HG03575 (cell line): ENCODE measurements at regions not wholly inside any gene's neighbourhood (a gene's known extent, or its start where the extent isn't known, plus 50 kb on each side); places are given as distances from the start of the nearest gene placed in this dataset.

ENCODE experiments used
- ATAC-seq: cut with Tn5 transposase; IDR thresholded peaks from one replicate; pipeline ENCODE4 v1.9.1; 2021; ENCODE audit not compliant: unreplicated experiment, insufficient number of reproducible peaks, low FRiP score; ENCODE audit errors: extremely low read depth

DNA sequence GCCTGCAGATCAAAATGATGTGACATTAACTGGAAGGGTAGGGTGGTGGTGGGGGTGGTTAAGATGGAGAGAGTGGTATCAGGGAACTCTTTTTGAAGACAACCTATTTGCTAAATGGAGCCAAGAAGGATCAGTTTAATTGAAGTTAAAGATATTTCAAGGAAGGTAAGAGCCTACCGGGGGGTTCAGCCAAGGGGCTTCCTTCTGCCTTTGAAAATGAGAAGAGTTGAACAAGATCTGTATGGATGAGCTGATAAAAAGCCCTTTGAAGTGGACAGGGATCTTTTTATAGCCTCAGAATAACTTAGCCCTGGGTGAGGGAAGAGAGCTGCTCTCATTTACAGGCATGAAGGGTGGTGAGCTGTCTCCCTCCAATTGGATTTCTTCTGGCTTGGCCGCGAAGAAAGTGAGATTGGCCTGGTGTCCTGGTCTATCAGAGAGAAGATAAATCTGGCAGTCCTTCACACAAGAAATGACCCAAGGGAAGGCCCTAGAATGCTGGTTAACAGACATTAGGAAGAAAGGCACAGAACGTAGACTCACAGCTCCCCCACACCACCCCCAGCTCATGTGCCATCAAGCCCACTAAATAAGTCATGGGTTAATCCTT lies 439.8 kb downstream of the TNS1 start:
- no peak for ATAC-seq

DNA sequence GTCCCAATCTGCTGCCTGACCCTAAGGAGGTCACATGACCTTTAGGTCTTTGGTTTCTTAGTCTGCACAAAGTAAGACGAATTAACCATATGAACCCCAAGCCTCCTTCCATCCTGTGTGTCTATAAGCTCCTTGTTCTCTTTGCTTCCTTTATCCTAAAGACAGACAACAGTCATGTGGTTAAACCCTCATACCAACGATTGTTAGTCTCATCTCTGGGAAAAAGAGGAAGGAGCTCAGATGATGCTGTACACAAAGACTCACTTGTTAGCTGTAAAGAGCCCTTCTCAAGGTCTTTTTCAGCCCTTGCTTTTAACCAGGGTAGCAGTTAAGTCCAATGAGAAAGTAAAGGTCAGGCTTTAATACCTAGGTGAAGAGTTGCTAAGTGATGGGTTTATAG lies 443.7 kb downstream of the TNS1 start:
- ATAC-seq, result no peak

DNA sequence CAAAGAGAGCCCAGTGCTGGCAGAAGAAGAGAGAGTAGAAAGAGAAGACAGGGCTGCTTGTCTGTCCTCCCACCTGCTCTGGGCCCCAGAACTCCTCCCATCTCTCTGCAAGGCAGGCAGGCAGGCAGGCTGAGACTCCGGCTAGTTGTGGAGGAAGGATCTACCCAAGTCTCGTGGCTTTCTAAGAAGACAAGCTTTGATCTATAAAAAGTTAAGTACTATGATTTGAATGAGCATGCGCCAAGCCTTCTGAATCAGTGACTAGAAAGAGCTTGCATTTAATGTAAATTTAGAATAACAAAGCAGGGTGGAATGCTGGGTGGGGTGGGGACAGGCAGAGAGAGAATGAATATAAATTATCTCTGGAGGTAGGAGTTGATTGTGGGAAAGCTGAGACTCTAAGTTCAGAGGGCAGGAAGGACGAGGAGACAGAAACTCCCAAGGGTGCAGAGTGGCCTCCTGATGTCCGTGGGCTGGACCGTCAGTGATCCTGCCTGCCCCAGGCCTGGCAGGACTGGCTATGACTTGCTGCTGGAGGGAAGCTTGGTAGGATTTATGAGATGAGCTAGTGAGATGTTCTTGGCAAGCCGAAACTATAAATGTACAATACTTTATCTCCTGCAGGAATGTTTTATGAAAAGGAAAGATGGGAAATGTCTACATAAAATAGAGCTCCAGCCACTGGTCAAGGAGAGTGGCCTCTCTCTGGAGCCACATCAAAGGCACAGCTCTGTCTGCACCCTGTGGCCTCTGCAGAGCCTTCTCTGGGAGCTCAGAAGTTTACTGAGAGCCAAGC lies 447.5 kb downstream of the TNS1 start:
- ATAC-seq, result no peak

DNA sequence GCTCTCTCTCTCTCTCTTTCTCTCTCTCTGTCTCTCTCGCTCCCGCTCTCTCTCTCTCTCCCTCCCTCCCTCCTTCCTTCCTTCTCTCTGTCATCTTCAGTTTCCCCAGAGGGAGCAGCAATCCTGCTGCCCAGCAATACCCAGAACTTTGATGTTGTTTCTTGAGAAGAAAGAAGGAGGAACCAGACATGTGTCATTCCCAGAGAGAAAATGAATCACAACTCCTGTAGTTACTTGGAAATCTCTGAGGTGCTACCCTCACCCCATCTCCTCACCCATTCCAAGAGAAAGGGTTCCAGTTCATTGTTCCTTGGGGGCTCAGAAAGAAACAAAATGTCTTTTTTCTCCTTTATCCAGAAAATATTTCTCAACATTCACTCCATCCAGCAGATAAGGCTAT lies 449.1 kb downstream of the TNS1 start:
- ATAC-seq, result no peak

DNA sequence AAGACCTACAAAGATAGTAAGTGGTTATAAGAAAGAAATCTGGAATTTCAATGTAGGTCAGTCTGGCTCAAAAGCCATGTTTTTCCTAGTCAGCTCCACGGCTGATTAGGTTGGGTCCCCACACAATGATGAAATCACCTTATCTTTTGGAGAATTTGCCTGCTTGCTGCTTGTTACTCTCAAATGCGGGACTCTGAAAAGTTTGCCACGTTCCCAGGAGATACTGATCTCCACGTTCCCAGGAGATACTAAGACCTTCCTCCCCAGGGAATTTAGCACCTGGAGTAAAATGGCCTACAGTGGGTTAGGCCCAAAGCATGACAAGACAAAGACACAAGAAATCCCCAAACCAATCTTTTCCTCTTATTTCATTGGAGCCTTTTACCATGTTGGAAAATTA lies 449.6 kb downstream of the TNS1 start:
- ATAC-seq, result no peak

DNA sequence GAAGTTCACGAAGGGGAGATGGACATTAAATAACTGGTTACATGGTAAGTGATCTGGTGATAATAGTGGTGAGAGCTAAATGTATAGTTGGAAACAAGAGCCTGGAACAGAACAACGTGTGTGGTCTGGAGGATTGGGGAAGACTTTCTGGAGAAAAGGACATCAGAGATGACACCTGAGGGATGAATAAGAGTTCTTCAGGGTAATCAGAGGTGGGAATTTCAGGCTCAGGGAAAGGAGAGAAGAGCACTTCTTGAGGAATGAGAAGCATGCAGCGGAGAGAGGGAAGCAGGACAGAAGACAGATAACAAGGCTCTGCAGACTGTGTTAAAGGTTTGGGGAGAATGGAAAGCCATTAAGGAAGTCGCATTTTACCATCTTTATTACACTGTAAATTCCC lies 450.7 kb downstream of the TNS1 start:
- no peak for ATAC-seq

DNA sequence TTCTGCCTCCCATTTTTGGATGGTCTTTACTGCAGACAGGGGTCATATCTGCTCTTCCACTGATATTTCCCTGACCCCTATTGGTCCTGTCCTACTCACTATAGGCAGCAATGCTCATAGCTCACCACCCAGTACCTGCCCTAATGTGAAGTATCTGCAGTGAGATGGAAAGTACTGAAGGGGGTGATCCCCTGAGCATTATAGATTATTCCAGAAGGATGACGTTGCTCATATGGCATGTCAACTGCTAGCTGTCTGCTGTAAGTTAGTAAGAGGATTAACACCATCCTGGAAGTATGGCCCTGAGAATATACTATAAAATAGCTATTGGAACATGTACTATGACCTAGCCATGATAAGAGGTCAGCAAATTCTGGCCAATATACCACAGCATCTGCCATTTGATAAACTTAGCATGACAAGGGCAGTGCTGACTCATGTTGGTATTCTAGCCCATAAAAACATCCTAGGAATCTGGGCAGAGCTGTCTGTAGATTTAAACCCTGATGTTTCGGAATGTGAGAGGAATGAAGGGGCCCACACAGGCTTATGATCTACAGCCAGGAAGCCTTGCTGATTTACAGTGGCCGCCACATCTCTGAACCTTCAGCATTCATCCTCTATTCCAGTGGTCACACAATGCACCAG lies 451.4 kb downstream of the TNS1 start:
- no peak for ATAC-seq

DNA sequence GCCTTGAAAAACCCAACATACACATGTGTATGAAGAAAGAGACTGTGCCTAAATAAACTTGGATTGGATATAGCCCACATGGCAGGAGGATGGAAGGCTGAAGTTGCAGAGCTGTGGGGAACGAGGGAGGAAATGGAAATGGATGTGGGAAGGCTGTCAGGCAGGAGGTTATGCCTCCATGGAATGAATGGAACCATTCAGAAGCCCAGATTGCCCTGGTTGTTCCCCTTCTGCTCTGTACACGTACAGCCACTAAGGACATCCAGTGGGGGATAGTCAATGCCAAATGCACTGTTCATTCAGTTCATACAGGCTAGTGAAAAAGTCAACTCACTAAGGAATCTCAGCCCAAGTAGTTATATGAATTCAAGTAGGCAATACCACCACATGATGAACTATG lies 463.7 kb downstream of the TNS1 start:
- ATAC-seq, result no peak

DNA sequence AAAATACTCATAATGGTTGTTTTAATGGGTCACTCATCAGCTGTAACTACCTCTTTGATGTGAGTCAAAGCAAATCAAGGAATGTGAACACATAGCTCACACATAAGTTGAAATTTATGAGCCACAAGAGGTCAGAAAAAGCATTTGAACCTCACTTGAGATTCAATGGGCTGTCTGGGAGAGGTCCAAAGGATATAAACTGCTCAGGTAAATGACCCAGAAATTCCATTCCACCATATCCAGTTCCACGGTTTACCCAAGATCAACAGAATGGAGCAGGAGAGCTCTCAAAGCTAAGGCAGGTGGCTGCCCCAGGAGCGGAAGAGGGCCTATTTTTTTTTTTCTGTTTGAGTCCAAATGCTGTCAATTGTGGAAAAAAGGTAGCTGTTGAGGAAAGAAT lies 464.1 kb downstream of the TNS1 start:
- no peak for ATAC-seq

DNA sequence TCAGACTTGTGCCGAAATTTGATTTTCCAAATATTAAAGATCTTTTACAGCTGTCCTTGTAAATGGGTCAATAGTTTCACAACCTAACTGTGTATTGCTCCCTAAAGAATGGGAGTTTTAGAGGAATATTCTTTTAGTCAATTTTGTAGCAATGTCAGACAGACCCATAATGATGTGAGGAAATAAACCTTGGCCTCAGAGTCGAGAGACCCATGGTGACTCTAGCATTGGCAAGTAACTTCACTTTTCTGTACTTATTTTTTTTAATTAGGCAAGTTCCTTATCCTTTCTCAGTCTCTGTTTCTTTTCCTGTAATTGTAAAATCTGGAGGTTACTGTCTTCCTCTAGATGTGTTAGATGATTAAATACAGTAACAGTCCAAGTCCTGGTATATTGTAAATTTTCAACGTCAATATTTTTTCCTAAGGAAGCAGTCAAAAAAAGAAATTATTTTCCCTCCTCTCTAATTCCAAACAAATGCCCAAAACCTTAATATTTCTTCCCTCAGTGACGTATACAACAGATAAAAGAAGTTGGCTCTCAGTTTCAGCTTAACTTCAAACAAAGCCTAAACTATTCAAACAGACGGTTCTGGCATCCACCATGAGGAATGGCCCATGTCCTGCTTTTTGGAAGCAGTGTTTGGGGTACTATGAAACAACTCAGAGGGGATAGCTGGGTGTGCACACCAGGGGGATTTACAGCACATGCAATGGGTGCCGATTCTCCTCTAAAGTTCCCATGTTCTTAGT lies 466.7 kb downstream of the TNS1 start:
- ATAC-seq, result no peak

DNA sequence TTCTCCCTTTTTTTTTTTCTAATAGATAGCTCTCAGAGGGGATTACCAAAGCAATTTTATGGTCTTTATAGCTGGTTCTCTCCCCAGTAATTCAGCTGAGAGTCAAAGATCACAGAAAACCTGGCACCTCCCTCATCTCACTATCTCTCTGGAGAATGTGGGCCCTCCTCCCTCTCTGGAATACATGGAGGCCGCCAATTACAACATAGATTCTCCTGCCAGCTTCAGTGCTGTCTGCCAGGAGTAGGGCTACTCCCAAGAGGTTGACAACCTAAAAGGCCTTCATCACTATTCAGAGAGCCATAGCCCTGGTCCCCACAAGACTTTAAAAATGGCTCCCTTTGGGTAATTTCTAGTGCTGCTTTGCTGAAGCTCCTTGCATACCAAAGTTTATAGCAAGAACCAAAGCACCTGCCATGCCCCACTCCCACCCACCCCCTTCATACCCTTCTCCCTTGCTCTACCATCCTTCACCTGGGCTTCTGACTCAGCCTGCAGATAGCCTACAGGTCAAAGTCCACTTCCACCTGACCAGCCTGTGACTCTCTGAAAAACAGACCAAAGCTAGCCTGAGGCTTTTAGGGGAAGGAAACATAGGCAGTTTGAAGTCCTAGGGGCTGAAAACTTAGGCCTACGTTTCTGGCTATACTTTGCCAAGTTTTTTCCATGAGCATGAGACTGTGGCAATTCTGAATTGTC lies 472.3 kb downstream of the TNS1 start:
- no peak for ATAC-seq

DNA sequence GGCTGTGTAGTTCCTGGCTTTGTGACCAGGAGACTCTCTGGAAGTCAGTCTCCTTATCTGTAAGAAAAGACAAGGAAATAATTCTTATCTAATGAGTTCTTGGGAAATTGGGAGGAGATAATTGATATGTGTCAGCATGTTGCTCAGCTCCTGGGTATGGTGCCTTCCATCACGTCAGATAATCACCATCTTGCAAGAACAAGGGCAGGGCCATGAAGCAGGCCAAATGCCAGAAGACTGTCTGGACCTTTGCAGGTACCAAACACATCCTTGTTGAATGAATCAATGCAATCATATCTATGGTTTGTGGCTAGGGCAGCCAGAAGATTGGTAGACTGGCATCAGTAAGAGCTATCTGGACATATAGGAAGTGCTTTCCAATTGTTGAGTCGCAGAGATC lies 473.5 kb downstream of the TNS1 start:
- no peak for ATAC-seq

DNA sequence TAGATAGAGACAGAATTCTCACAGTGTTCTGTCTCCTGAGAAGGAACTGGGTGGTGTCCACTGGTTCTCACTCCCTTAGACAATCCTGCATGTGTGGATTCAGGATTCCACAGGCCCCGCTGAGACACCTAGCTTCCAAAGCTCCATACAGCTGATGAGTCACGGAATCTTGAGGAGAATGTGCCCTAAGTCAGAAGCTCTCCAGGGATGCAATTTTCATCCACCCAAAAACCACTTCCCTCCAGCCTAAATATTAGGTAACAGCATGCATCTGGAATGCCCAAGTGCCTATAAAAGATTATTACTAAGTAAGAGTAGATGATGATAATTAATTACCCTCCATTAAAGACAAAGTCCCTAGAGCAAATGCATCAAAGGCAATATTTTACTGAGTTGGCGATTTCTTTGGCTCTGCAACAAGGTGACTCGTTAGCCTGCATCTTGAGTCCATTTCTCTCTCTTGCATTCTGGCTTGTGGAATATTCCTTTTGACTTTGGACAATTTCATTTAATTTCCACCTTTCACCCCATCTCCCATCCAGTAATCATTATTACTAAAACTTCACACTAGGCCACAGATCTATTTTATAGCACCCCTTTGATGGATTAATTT lies 475.1 kb downstream of the TNS1 start:
- no peak for ATAC-seq

DNA sequence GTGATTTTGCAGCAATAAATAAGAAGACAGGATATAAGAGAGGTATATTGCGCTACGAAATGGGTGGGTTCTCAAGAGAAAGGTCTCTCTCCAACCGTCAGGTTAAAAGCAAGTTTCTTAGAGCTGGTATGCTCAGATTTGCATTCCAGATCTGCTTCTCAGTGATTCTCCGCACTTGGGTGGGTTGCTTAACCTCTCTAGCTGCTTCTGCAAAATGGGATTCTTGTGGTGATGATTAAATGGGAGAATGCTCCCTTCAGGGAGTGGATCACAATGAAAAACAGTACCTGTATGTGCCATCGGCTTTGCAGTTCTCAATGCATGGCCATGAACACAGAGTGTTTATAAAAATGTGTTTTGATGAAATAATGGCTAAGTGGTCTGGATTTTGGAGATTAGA lies 477.7 kb downstream of the TNS1 start:
- ATAC-seq, result no peak

DNA sequence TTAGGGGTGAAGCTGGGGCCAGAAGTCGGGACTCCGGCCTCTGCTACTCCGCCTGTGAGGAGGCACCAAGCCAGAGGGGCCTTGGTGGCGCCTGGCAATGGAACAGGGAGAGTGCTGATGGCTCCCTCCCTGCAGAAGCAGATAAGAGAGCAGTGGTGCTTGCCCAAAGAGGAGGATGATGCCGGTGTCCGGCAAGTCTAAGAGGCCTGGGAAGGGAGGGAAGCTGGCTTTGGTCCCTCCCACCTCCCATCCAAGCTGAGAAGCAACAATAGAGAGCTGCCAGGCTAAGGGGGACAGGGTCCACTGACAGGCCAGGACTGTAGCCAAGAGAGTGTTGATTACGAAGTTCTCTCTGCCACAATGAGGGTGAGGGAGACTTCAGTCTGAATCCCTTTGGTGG lies 479.5 kb downstream of the TNS1 start:
- no peak for ATAC-seq

DNA sequence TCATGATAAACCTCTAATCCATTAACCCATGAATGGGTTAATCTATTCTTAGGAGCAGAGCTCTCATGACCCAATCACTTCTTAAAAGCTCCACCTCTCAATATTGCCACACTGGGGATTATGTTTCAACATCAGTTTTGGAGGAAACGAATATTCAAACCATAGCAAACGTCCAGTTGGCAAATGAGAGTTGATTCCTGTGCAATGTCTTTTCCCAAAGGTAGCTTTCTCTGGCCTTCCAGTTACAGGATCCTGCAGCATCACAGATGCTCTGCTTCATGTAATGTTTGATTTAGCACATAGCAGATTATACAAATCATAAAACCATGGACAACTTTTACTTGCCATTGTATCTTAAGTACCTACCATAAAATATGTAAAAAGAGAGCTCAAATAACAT lies 481.0 kb downstream of the TNS1 start:
- ATAC-seq, result no peak

DNA sequence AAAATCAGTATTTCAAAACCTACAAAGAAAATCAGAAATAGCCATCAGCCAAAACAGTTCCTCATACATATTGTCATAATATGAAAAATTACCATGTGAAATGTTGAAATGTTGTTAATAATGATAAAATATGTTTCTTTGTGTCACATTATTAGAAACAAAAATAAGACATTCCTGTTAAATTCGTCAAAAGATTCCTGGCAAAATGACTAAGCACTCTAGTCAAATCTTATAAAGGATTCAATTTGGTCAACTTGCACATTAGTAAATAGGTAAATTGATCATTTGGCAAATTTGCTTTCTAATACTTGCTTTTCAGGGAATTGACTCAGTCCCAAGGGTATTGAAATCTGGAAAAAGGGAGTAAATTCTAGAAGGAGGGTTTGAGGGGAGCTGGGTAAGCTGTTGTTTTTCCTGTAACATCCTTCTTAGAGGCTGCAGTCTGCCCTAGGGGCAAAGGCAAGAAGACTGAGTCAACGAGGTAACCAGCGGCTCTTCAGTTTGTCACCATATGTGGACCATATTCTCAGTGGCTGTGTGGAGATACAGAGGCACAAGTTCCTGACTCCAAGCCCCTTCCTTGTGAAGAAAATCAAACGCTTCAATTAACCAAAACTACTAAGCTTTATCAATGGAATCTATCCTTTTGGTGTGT lies 482.3 kb downstream of the TNS1 start:
- no peak for ATAC-seq

DNA sequence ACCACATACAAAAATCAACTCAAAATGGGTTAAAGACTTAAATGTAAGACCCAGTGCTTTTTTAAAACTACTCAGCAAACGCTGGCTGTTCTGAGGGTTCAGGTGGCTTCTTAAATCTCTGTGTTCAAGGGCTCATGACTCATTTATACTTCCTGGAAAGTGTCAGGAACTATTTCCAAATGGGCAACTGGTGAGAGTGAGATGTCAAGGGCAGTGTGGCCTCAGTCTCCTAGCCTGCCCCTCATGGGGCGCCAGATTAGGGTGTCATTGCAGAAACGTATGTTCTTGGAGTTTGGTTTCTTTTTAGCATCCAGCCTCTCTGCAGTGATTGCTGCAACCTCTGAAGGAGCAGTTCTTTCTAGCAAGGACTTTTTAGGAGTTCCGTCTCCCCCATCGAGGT lies 485.4 kb downstream of the TNS1 start:
- no peak for ATAC-seq
